ENCODE measurements at regions not wholly inside any gene's neighbourhood (a gene's known extent, or its start where the extent isn't known, plus 50 kb on each side); places are given as distances from the start of the nearest gene placed in this dataset.
"Not testable (repeated sequence)": the region's sequence is repeated elsewhere in the genome, so short reads cannot be mapped to it uniquely, and the experiment has no call there.

DNA sequence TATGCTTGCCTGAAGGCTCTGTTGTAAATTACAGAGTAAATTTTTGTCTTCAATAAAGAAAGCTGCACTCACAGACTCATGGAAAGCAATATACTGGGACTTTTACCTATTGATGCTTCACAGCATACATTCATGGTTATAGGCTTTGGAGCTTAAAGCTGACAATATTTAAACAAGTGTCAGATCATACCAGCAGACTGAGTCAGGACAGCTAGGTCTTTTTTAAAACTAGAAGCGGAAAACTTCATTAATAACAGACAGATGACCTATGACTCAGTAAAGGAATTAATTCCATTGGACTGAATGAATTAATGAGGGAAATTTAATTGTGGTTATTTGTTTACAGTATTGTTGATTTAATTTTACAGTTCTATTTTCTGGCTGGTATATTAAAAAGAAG is 165.8 kb upstream of the DGKB start:
- DNase-seq (ENCODE audit: low read depth) = no peak

DNA sequence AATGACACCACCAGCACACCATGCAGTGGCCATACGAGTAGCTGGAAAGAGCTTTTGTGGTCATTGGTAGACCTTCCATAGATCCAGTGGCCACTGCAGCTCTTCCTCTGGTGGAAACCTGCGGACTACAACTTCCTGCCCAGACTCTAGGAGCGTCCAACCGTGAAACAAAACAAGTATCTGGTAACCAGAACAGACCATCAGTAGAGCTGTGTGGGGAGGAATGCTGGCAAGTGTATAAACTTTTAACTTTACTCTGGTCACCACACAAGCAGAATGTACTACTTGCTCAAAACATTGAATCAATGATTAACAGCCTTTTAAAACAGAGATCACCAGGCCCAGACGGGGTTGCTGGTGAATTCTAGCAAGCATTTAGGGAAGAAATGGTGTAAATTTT is 154.7 kb upstream of the DGKB start:
- no peak for DNase-seq (ENCODE audit: low read depth)
- no peak overlapping the region for H3K4me3 ChIP-seq (ENCODE audit: control insufficient read depth, low read depth, low read length)
- TF ChIP-seq, protein P1, sequence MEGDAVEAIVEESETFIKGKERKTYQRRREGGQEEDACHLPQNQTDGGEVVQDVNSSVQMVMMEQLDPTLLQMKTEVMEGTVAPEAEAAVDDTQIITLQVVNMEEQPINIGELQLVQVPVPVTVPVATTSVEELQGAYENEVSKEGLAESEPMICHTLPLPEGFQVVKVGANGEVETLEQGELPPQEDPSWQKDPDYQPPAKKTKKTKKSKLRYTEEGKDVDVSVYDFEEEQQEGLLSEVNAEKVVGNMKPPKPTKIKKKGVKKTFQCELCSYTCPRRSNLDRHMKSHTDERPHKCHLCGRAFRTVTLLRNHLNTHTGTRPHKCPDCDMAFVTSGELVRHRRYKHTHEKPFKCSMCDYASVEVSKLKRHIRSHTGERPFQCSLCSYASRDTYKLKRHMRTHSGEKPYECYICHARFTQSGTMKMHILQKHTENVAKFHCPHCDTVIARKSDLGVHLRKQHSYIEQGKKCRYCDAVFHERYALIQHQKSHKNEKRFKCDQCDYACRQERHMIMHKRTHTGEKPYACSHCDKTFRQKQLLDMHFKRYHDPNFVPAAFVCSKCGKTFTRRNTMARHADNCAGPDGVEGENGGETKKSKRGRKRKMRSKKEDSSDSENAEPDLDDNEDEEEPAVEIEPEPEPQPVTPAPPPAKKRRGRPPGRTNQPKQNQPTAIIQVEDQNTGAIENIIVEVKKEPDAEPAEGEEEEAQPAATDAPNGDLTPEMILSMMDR (conservative IDR thresholded peaks at IDR 0.05; ENCODE audit: control insufficient read depth, insufficient read depth, low read depth, low read length) = no peak

More for the DNA sequence above, 165.8 kb upstream of the DGKB start:
- no peak overlapping the region for H3K4me3 ChIP-seq (ENCODE audit: control insufficient read depth, low read depth, low read length)
- TF ChIP-seq, protein P1 (conservative IDR thresholded peaks at IDR 0.05; ENCODE audit: control insufficient read depth, insufficient read depth, low read depth, low read length) = no peak

DNA sequence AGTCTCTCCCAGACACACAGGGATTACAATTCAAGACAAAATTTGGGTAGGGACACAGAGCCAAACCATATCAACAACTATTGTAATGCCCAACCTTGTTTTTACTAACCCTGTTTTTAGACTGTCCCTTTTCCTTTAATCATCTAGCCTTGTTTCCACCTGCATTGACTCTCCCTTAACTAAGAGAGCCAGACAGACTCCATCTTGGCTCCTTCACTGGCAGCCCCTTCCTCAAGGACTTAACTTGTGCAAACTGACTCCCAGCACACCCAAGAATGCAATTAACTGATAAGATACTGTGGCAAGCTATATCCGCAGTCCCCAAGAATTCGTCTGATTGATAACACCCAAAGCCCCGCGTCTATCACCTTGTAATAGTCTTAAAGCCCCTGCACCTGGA is 151.8 kb upstream of the DGKB start:
- DNase-seq (ENCODE audit: low read depth); H3K4me3 ChIP-seq (ENCODE audit: control insufficient read depth, low read depth, low read length): not testable (repeated sequence)

DNA sequence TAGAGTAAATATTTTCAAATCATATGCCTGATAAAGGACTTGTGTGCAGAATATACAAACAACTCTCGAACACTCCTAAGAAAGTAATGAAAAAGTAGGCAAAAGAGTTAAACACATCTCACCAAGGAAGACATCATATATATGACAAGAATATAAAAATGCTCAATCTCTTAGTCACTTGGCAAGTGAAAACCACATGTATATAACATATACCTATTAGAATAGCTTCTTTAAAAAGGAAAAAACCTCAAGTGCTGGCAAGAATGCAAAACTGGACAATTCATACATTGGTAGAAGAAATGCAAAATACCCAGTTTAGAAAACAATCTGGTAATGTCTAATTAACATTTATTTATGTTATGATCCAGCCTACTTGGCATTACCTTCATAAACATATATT is 146.6 kb upstream of the DGKB start:
- no peak overlapping the region for H3K4me3 ChIP-seq (ENCODE audit: control insufficient read depth, low read depth, low read length)
- TF ChIP-seq, protein P1 (conservative IDR thresholded peaks at IDR 0.05; ENCODE audit: control insufficient read depth, insufficient read depth, low read depth, low read length) = no peak
- DNase-seq (ENCODE audit: low read depth) = no peak

DNA sequence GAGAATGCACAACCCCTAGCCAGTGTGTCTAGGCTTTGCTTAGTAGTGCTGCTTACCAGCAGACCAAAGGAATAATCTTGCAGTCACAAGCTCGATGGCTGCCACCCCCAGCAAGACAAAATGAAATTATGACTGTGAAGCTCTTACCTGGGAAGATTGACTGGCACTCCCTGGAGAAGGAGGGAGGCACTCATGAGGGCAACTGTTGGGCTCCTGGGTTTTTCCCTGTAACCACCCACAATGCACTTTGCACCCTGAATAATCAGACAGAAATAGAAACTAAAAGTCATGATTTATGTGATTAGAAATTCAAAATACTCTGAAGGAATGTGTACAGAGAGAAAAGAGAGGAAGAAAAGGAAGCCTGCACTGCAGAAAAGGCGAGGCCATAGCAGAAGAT is 144.3 kb upstream of the DGKB start:
- DNase-seq (ENCODE audit: low read depth) = no peak
- no peak overlapping the region for H3K4me3 ChIP-seq (ENCODE audit: control insufficient read depth, low read depth, low read length)
- TF ChIP-seq, protein P1 (conservative IDR thresholded peaks at IDR 0.05; ENCODE audit: control insufficient read depth, insufficient read depth, low read depth, low read length) = no peak

DNA sequence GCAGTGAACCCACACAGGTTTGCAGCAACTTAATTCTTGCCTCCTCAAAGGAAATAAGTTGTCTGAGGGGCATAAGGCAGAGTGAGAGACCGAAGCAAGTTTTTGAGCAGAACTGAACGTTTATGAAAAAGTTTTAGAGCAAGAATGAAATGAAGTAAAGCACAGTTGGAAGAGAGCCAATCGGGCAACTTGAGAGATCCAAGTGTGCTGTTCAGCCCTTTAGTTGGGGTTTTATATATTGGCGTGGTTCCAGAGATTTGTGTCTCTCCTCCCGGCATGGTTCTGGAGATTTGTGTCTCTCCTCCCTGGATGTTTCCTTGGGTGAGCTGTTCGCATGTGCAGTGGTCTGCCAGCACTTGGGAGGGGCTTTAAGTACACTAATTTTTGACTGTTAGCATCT is 141.4 kb upstream of the DGKB start:
- DNase-seq (ENCODE audit: low read depth) = no peak
- no peak overlapping the region for H3K4me3 ChIP-seq (ENCODE audit: control insufficient read depth, low read depth, low read length)
- TF ChIP-seq, protein P1 (conservative IDR thresholded peaks at IDR 0.05; ENCODE audit: control insufficient read depth, insufficient read depth, low read depth, low read length) = no peak

DNA sequence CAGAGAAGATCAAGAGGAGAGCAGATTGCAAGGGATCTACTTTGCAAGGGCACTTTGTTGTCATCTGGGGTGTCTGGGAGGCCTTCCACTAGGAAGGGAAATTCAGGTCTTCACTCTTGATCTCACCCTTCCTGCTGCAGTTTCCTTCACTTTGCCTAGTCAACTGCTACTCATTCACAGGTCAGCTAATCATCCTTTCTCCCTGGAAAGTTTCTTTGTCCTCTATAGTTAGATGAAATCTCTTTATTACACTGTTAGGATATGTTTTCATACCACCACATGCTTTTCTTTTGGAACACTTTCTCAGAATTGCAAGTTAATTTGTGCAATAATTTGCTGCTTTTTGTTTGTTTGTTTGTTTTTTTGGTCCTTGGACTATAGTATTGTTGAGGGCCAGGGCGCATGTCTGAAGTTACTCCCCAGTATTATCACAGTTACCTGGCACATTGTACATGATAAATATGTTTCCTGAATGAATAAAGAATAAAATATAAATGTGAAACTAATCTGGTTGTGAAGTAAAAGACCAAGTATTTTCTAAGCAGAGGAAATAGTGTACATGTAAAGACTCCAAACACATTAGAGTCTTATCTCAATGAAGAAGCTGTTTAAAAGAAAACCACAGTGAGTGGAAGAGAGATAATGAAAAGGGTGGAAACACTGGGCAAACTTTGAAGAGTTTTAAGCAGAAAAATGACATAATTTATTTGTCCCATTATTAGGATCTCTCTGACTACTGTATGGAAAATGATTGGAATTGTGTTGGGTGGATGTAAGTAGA is 139.9 kb upstream of the DGKB start:
- TF ChIP-seq, protein P1 (conservative IDR thresholded peaks at IDR 0.05; ENCODE audit: control insufficient read depth, insufficient read depth, low read depth, low read length) = no peak
- no peak overlapping the region for H3K4me3 ChIP-seq (ENCODE audit: control insufficient read depth, low read depth, low read length)
- DNase-seq (ENCODE audit: low read depth) = no peak
